ENCODE measurements at regions not wholly inside any gene's neighbourhood (a gene's known extent, or its start where the extent isn't known, plus 50 kb on each side); places are given as distances from the start of the nearest gene placed in this dataset.
A peak's percentile ranks its signal among the peaks of the same experiment; 100 is the strongest.

- no peak for DNase-seq (ENCODE audit: low spot score)
- Histone ChIP-seq H3K4me1 (ENCODE audit: insufficient read depth, low read length, poor library complexity, severe bottlenecking) (no peaks in the 10 kb centered on the region), H3K9me3 (ENCODE audit: low read length) (peaks cover 16% of the 10 kb centered on the region), H3K36me3 (ENCODE audit: insufficient read depth, low read length) (no peaks in the 10 kb centered on the region; the same call in 1 of the 2 replicates), H3K9me2 (ENCODE audit: insufficient read depth, low read length) (no peaks in the 10 kb centered on the region), H2AFZ (ENCODE audit: low read length) (no peak overlapping the region), H3K79me2 (ENCODE audit: insufficient read depth, low read depth, low read length) (no peaks in the 10 kb centered on the region), H3K27ac (ENCODE audit: low read depth, low read length, poor library complexity, severe bottlenecking) (no peak overlapping the region), H3K4me3 (ENCODE audit: low read depth, low read length, poor library complexity, severe bottlenecking) (no peak overlapping the region), H4K20me1 (ENCODE audit: insufficient read depth, low read length) (no peaks in the 10 kb centered on the region), H3K4me2 (ENCODE audit: low read length) (no peak overlapping the region)
- ChIA-PET POLR2A (interaction anchor here (0.6 to 1.2 kb wide), 3 partner anchors 9 to 1841 kb away, joined by 3 to 4 read pairs (median 4); no protein-coding TSS in a partner anchor), CTCF (ENCODE audit: unreplicated experiment) (no interaction called here)
- intact Hi-C loops (cut with micrococcal nuclease; ENCODE audit: unreplicated experiment) = no loop called here
- BruUV-seq (replicated peaks) = no TSS peak
- no peak for TF ChIP-seq CTCF (conservative IDR thresholded peaks at IDR 0.05; ENCODE audit: low read length)
- TF ChIP-seq EZH2phosphoT487 (IDR thresholded peaks at IDR 0.05; ENCODE audit: borderline replicate concordance, low read depth, low read length) = no peak
These were observed 136.8 kb downstream of the SLC7A11 start for GRCh38 chr4:138105331-138105730.

- ChIA-PET POLR2A (interaction anchor here (0.6 to 1.1 kb wide), 3 partner anchors 10 to 992 kb away, joined by 3 to 5 read pairs (median 3); no protein-coding TSS in a partner anchor), CTCF (ENCODE audit: unreplicated experiment) (no interaction called here)
- H3K4me2 ChIP-seq (ENCODE audit: low read length) = no peak overlapping the region
These were observed 137.9 kb downstream of the SLC7A11 start for GRCh38 chr4:138104284-138104680.

More at GRCh38 chr4:138104284-138104680, 137.9 kb downstream of the SLC7A11 start:
- no peak overlapping the region for H3K27ac ChIP-seq (ENCODE audit: low read depth, low read length, poor library complexity, severe bottlenecking)
- DNase-seq (ENCODE audit: low spot score) = no peak
- no peaks in the 10 kb centered on the region; the same call in 1 of the 2 replicates for H3K36me3 ChIP-seq (ENCODE audit: insufficient read depth, low read length)
- peaks cover 14% of the 10 kb centered on the region for H3K9me3 ChIP-seq (ENCODE audit: low read length)
- H3K4me1 ChIP-seq (ENCODE audit: insufficient read depth, low read length, poor library complexity, severe bottlenecking) = no peaks in the 10 kb centered on the region
- H3K9me2 ChIP-seq (ENCODE audit: insufficient read depth, low read length) = no peaks in the 10 kb centered on the region
- H4K20me1 ChIP-seq (ENCODE audit: insufficient read depth, low read length) = no peaks in the 10 kb centered on the region
- no TSS peak for BruUV-seq (replicated peaks)
- H3K4me3 ChIP-seq (ENCODE audit: low read depth, low read length, poor library complexity, severe bottlenecking) = no peak overlapping the region
- H3K79me2 ChIP-seq (ENCODE audit: insufficient read depth, low read depth, low read length) = no peaks in the 10 kb centered on the region
- 0 out of 2 replicates have a peak overlapping the region, but pooled peaks have one; percentile 9 for H2AFZ ChIP-seq (ENCODE audit: low read length)
- intact Hi-C loops (cut with micrococcal nuclease; ENCODE audit: unreplicated experiment) = no loop called here
- TF ChIP-seq CTCF (conservative IDR thresholded peaks at IDR 0.05; ENCODE audit: low read length) (no peak), EZH2phosphoT487 (IDR thresholded peaks at IDR 0.05; ENCODE audit: borderline replicate concordance, low read depth, low read length) (no peak)
